ENCODE measurements at regions not wholly inside any gene's neighbourhood (a gene's known extent, or its start where the extent isn't known, plus 50 kb on each side); places are given as distances from the start of the nearest gene placed in this dataset.
A peak's percentile ranks its signal among the peaks of the same experiment; 100 is the strongest.
"Not testable (repeated sequence)": the region's sequence is repeated elsewhere in the genome, so short reads cannot be mapped to it uniquely, and the experiment has no call there.

DNA sequence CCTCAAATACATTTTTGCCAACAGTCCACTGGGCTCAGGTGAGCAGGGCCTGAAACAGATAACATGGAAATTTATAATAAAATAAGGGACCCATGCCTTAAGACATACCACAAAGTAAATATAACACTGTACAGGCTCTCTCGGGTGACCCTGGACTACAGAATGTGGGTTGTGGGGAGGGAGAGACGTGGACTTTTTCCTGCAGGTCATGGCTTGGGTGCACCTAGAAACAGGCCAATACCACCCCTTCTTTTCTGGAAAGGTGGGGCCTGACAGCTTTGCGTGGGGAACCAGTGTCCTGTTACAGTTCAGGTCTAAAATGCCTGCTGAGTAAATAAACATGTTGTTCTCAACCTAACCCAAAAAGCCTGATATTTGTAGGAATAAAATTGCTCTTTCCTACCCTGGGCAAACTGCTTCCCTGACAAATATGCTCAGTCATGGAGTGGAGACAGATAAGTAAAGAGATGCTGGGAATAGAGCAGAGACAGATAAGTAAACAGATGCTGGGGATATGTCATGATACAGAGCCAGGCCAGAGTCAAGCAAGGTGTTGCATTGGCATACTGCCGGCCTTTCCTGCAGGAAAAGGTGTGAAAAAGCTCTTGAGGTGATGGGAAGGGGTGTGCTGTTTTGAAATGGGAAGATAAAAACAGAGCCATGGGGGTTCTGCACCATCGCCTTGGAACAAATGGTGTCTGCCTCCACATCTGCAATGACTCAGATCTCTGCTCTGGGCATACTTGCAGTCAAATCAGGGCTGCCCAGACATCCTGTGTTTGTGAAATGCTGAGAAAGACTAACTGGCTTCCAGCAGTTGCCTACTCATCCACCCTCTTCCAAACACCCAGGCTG, 535.6 kb downstream of the KCNJ18 start:
- DNase-seq; in situ Hi-C loops (cut with MboI; ENCODE audit: low pct_unique_long_range_greater_than_20kb, low sequenced_read_pairs): not testable (repeated sequence)

DNA sequence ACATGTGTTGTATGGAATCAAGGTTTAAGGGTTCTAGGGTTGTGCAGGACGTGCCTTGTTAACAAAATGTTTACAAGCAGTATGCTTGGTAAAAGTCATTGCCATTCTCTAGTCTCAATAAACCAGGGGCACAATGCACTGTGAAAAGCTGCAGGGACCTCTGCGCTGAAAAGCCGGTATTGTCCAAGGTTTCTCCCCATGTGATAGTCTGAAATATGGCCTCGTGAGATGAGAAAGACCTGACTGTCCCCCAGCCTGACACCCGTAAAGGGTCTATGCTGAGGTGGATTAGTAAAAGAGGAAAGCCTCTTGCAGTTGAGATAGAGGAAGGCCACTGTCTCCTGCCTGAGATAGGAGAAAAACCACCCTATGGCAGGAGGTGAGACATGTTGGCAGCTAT, 537.5 kb downstream of the KCNJ18 start:
- in situ Hi-C loops (cut with MboI; ENCODE audit: low pct_unique_long_range_greater_than_20kb, low sequenced_read_pairs); DNase-seq: not testable (repeated sequence)

DNA sequence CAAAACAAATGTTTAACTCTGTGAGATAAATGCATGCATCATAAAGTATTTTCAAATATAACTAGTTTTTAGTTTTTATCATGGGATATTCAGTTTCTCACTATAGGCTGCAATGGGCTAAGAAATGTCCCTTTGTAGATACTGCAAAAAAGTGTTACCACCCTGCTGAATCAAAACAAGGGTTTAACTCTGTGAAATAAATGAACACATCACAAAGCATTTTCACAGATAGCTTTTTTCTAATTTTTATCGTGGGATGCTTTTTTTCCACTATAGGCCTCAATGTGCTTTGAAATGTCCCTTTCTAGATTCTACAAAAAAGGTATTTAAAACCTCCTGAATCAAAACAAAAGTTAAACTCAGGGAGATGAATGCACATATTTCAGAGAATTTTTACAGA, 541.1 kb downstream of the KCNJ18 start:
- peak; percentile 1 for DNase-seq
- in situ Hi-C loops (cut with MboI; ENCODE audit: low pct_unique_long_range_greater_than_20kb, low sequenced_read_pairs): no loop called here

DNA sequence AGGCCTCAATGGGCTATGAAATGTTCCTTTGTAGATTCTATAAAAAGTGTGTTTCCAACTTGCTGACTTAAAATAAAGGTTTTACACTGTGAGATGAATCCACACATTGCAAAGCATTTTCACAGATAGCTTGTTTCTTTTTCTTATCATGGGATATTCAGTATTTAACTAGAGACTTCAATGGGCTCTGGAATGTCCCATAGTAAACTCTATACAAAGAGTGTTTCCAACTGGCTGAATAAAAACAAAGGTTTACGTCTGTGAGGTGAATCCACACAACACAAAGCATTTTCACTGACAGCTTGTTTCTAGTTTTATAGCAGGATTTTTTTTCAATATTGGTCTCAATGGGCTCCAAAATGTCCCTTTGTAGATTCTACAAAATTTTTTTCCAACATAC, 550.1 kb downstream of the KCNJ18 start:
- no peak for DNase-seq
- in situ Hi-C loops (cut with MboI; ENCODE audit: low pct_unique_long_range_greater_than_20kb, low sequenced_read_pairs): no loop called here

DNA sequence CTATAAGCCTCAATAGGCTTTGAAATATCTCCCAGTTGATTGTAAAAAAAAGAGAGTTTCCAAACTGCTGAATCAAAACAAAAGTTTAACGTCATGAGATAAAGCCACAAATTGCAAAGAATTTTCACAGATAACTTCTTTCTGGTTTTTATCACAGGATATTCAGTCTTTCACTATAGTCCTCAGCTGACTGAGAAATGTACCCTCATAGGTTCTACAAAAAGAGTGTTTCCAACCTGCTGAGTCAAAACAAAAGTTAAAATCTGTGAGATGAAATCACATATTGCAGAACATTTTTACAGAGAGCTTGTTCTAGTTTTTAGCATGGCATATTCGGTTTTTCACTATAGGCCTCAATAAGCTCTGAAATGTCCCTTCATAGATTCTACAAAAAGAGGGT, 559.2 kb downstream of the KCNJ18 start:
- no peak for DNase-seq
- in situ Hi-C loops (cut with MboI; ENCODE audit: low pct_unique_long_range_greater_than_20kb, low sequenced_read_pairs): no loop called here

DNA sequence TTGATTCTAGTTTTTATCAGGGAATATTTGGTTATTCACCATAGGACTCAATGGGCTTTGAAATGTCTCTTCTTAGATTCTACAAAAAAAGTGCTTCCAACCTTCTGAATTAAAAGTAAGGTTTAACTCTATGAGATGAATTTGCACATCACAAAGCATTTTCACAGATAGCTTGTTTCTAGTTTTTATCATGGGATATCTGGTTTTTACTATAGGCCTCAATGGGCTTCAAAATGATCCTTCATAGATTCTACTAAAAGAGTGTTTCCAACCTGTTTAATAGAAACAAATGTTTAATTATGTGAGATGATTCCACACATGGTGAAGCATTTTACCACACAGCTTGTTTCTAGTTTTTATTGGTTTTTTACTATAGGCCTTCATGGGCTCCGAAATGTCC, 560.7 kb downstream of the KCNJ18 start:
- in situ Hi-C loops (cut with MboI; ENCODE audit: low pct_unique_long_range_greater_than_20kb, low sequenced_read_pairs): no loop called here
- DNase-seq: no peak

DNA sequence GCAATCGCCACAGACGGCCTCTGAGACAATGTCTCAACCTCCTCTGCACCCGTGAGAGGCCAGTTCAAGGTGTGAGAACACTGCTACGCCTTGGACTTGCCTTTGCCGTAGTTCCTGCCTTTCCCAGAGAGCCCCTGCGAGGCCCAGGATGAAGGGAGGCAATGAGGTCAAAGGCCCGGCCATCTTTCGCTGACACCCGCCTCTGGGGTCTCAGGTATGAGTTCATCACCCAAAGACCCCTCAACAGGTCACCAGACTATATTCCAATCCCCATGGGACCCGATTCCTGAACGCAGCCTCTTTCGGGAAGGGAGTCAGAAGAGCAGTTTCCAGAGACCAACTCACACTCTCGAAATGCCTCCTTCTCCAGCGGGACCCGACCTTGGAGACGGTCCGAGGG, 573.5 kb downstream of the KCNJ18 start:
- in situ Hi-C loops (cut with MboI; ENCODE audit: low pct_unique_long_range_greater_than_20kb, low sequenced_read_pairs): no loop called here
- no peak for DNase-seq

DNA sequence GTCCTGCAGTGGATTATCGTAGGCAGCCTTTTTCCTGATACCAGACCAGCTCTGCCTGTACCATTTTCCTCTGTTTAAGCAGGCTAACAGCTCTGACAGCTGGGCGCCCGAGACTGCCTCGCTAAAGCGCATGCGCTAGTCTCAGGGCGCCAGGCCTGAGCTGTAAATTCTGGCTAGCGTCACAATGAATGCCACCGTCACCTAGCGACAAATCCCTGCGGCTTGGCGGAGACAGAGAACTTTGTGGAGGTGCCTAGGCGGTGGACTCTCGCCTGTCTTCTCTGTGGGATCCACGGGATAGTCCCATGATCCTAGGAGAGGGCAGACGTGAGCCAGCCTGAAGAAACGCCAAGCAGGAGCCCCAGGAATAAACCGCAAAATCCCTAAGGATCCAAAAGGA, 573.9 kb downstream of the KCNJ18 start:
- in situ Hi-C loops (cut with MboI; ENCODE audit: low pct_unique_long_range_greater_than_20kb, low sequenced_read_pairs): no loop called here
- DNase-seq: no peak

DNA sequence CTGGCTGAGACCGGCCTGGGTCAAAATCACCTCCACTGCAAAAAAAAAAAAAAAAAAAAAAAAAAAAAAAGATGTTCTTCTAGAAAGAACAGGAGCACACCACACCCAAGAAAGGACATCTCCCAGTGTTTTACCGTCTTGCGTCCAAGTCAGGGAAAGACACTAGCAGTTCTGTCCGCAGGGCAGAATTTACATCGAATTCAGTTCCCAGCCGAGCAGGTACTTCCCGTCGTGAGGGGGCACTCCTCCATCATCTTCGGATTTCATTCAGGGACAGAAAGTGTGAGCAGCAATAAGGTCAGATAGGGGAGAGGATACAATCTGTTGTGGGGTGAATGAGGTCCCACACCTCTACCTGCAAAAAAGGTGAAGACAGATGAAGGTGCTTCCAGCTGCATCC, 574.7 kb downstream of the KCNJ18 start:
- DNase-seq: no peak
- in situ Hi-C loops (cut with MboI; ENCODE audit: low pct_unique_long_range_greater_than_20kb, low sequenced_read_pairs): no loop called here

DNA sequence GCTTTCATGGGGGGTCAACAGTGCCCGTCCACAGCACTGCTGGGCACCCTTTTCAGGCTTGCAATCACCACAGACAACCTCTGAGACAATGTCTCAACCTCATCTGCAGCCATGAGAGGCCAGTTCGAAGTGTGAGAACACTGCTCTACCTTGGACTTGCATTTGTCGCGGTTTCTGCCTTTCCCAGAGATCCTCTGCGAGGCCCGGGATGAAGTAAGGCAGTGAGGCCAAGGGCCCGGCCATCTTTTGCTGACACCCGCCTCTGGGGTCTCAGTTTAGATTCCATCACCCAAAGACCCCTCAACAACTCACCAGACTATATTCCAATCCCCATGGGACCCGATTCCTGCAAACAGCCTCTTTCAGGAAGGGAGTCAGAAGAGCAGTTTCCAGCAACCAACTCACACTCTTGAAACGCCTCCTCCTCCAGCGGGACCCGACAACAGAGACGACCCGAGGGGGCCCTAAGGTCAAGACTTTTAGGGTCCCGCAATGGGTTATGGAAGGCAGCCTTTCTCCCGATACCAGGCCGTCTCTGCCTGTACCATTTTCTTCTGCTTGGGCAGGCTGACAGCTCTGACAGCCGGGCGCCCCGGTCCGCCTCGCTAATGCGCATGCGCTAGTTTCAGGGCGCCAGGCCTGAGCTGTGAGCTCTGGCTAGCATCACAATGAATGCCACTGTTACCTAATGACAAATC, 576.0 kb downstream of the KCNJ18 start:
- in situ Hi-C loops (cut with MboI; ENCODE audit: low pct_unique_long_range_greater_than_20kb, low sequenced_read_pairs): no loop called here
- DNase-seq: no peak

DNA sequence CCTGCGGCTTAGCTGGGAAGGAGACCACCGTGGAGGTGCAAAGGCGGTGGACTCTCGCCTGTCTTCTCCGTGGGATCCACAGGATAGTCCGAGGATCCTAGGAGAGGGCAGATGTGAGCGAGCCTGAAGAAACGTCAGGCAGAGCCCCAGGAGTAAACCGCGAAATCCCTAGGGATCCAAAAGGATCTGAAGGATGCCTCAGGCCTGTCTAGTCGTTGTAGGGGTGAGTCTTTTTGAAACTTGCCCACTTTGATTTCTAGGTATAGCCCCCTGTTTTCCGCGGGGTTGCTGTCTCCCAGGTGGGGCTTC, 576.5 kb downstream of the KCNJ18 start:
- in situ Hi-C loops (cut with MboI; ENCODE audit: low pct_unique_long_range_greater_than_20kb, low sequenced_read_pairs): no loop called here
- DNase-seq: no peak

DNA sequence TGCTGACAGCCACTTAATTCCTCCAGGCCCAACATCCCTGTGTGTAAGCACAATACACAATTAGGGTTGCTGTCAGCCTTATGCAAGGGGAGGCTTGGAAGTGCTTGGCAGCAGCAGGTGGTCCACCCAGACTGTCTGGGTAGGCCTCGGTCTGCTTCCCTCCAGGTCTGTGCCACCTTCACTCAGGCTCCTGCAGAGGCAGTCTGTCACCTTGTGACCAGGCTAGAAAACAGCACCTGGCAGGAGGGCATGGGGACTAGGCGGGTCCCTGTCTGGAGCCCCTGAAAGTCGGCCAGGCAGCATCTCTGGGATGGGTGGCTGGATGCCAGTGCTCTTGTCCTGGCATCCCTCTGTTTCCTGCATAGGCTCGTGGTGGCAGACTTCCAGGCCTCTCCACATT, 578.1 kb downstream of the KCNJ18 start:
- DNase-seq: no peak
- in situ Hi-C loops (cut with MboI; ENCODE audit: low pct_unique_long_range_greater_than_20kb, low sequenced_read_pairs): no loop called here

DNA sequence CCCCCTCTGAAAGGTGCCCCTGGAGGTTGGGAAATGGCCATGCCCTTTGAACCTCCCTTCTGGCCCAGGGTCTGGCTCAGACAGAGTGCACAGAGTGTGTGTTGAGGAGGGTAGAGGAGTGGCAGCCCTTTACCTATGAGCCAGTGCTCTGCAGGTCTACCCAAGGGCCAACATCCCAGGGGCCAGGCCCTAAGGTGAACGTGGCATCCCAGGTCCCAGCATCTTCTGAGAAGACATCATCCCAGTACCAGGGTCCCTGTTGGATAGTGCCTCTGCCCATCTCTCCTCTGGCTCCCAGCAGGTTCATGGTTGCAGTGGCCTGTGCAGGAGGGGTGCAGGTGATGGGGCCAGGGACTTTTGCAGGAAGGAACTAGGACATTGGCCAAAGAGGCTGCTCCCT, 578.5 kb downstream of the KCNJ18 start:
- DNase-seq; in situ Hi-C loops (cut with MboI; ENCODE audit: low pct_unique_long_range_greater_than_20kb, low sequenced_read_pairs): not testable (repeated sequence)

DNA sequence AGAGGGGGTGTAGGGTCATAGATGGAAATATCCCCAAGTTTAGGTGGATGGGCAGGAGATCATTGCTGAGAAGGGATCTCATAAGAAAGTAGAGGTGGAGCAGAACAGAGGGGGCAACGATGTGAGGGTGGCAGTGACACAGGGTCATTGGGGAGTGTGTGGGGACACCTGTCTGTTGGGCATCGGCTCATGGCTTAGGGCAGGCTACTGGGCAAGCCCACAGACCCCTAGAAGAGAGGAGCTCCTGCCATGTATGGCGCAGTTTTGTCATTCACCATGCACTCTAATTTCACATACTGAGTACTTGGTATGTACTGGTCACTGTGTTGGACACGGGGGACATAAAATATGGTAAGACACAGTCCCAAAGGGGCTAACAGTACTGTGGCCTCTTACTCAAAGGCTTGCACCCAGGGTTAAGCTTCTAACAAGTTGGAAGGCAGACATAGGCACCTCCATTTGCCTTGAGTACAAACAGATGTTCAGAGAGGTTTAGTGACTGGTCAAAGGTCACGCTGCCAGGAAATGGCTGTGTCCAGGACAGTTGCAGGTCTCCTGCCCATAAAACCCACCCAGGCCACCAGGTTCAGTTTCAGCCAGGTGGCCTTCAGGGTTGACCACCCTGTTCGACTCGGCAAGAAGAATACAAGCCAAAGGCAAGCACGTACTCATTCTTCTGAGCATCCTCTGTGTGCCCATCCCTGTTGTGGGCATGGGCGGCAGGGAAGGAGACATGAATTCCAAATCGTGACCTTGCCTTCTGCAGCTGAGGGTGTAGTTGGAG, 580.2 kb downstream of the KCNJ18 start:
- DNase-seq: no peak
- in situ Hi-C loops (cut with MboI; ENCODE audit: low pct_unique_long_range_greater_than_20kb, low sequenced_read_pairs): no loop called here

DNA sequence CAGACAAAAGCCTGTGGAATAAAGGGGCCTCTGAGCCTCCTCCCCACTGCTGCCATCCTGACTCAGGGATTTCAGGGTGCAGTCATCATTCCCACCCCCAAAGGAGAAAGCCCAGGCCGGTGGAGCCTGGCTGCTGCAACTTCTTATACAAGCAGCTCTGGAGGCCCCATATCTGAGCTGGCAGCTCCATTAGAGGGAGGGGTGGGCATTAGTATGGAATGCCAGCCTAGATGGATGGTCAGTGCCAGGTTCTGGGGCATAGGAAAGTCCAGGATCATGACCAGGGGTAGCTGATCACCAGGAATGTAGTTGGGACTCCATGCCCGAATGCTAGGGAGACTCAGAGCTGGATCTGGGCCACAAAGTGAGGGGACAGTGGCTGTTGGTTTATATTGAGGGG, 581.0 kb downstream of the KCNJ18 start:
- in situ Hi-C loops (cut with MboI; ENCODE audit: low pct_unique_long_range_greater_than_20kb, low sequenced_read_pairs): no loop called here
- no peak for DNase-seq

DNA sequence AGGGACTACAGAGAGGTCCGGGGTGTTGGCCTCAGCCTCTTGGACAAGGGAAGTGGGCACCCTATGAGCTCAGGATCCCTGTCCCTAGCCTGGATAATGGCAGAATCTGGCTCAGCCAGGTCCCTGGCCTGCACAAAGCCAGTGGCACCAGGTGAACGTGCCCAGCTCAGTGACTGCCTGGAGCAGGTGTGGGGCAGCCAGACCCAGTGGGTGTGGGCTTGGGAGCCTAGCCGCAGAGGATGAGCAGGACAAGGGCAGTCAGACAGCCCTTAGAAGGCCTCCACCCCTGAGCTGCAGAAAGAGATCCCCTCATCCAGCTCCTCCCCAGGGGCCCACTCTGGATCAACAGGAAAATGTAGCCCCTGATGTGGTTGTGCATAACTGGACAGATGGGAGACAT, 585.3 kb downstream of the KCNJ18 start:
- no peak for DNase-seq
- in situ Hi-C loops (cut with MboI; ENCODE audit: low pct_unique_long_range_greater_than_20kb, low sequenced_read_pairs): no loop called here

DNA sequence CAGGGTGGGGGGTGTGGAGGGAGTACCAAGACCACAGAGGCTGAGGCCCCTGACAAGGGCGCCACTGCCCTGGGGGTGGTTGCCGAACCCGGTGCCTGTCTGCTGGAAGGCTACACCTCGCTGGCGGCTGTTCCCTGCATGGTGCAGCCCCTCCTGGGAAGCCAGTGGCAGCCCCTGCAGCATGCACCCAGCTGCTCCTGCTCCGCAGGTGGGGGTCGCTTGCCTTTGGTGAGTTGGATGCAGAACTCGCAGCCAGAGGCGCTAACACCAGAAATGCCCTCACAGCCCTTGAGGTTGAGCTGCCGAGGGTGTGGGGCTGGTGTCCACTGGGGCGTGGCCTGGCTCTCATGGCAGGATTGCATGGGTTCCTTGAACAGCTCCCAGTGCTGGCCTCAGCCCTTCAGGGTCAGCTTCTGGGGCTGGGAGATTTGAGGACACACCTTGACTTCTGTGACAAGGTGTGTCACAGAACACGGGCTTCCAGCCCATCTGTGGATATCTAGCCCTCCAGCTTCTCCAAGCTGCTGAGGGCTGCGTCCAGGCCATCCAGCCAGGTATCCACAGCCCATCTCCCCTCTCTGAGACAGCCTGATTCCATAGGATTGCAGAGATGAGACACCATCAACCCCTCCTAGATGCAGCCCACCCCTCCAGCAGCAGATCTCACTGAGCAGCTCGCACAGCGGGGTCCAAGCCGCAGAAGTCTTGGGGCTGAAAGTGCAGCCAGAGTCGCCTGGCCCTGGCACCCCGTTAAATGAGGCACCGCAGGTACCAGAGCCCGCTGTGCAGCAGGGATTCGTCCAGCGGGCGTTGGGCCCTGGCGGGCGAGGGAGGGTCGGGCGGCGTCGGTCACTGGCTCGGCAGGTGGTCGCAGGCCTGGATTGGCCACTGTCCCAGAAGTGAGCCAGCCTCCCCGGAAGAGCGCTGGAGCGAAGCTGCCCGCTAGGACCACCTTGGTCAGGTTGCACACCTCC, 586.3 kb downstream of the KCNJ18 start:
- no peak for DNase-seq
- in situ Hi-C loops (cut with MboI; ENCODE audit: low pct_unique_long_range_greater_than_20kb, low sequenced_read_pairs): no loop called here

DNA sequence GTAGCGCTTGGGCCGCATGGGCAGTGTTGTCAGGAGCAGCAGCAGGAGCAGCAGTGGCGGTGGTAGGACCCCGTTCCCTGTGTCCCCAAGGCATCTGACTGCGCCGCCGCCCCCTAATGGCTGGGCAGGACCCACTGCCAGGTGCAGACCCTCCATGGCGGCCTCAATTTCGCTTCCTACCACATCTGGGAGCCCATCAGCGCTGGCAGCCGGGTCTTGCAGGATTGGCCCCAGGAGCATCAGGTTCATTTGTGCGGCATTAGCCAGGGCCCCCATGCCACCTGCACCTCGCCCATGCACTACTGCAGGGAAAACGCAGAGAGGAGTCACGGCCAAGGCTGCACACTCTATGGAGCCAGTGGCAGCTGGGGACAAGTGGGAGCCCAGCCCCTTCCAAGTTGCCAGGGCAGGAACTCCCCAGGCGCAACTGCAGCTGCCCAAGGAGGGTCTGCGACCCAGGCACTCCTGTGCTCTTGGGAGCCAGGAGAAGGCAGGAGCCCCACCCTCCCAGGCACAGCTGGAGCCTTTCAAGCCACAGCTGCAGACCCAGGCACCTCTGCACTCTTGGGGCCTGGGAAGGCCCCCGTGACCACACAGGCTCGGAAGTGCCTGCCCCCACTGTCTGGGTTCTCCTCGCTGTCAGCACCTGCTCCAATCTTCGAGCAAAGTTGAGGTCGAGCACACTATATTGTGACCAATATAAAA, 594.2 kb downstream of the KCNJ18 start:
- DNase-seq: no peak
- in situ Hi-C loops (cut with MboI; ENCODE audit: low pct_unique_long_range_greater_than_20kb, low sequenced_read_pairs): no loop called here

All from KBM-7 (cell line).